Panc1 (cell line): ENCODE measurements at regions not wholly inside any gene's neighbourhood (a gene's known extent, or its start where the extent isn't known, plus 50 kb on each side); places are given as distances from the start of the nearest gene placed in this dataset.

ENCODE experiments used
- ATAC-seq: fragments of 200-7000 bp; cut with Tn5 transposase; 2 replicates; pipeline ENCODE4 v1.9.1; 2020; ENCODE audit warnings: mild to moderate bottlenecking, moderate library complexity
- BruUV-seq: library from RNA; stranded (reverse); fragments of 400-500 nt; replicated peaks from 2 replicates; lab custom pipeline; 2021; lab: Mats Ljungman, UMichigan
- CTCF ChIA-PET: fragments of 300-600 bp; sonication (Branson Sonifier 250); formaldehyde crosslinking; loops from one replicate; lab custom pipeline; 2022; ENCODE audit warnings: antibody characterized with exemption; lab: Charles Lee
- POLR2A ChIA-PET: fragments of 300-600 bp; sonication (Branson Sonifier 250); formaldehyde crosslinking; loops from one replicate; lab custom pipeline; 2022; ENCODE audit warnings: antibody characterized with exemption; lab: Charles Lee
- DNase-seq: peaks from one replicate; pipeline ENCODE4 v3.0.0-alpha.2; 2010; ENCODE audit warnings: low read depth, low spot score
- H3K27ac ChIP-seq: 2 replicates; pipeline ENCODE4 v1.5.1; 2011; ENCODE audit warnings: mild to moderate bottlenecking, low read length, inconsistent platforms
- H3K27me3 ChIP-seq: fragments of 200-500 bp; sonication (Bioruptor generic); 2 replicates; pipeline ENCODE4 v1.6.0; 2014; ENCODE audit warnings: low read length, inconsistent platforms; ENCODE audit not compliant: control insufficient read depth, insufficient read depth
- H3K36me3 ChIP-seq: fragments of 200-500 bp; sonication (Bioruptor generic); 2 replicates; pipeline ENCODE4 v1.5.1; 2014; ENCODE audit warnings: inconsistent platforms, mild to moderate bottlenecking, low read length, moderate library complexity; ENCODE audit not compliant: control insufficient read depth, insufficient read depth
- H3K4me1 ChIP-seq: 2 replicates; pipeline ENCODE4 v1.5.1; 2011; ENCODE audit warnings: inconsistent platforms, mild to moderate bottlenecking, low read length, moderate library complexity; ENCODE audit not compliant: control insufficient read depth, insufficient read depth
- H3K4me3 ChIP-seq, 2 experiments: 2 replicates each; pipeline ENCODE4 v1.5.1; 2011 to 2012; ENCODE audit warnings: low read depth in 2 of 2, low read length in 2 of 2, mild to moderate bottlenecking in 2 of 2, inconsistent platforms in 1 of 2, moderate library complexity in 1 of 2
- H3K9me3 ChIP-seq: fragments of 200-500 bp; sonication (Bioruptor generic); 2 replicates; pipeline ENCODE4 v1.5.1; 2014; ENCODE audit warnings: low read depth, mild to moderate bottlenecking, inconsistent platforms, low read length, moderate library complexity; ENCODE audit not compliant: control insufficient read depth, insufficient read depth
- POLR2AphosphoS5 ChIP-seq: IDR thresholded peaks from 2 replicates; pipeline ENCODE4 v1.6.1; 2012; ENCODE audit warnings: mild to moderate bottlenecking, low read depth, low read length, moderate library complexity
- SIN3A ChIP-seq: IDR thresholded peaks from 2 replicates; pipeline ENCODE4 v1.6.1; 2012; ENCODE audit warnings: low read depth, mild to moderate bottlenecking, low read length, moderate library complexity, borderline replicate concordance; ENCODE audit not compliant: insufficient read depth
- TCF7L2 ChIP-seq: IDR thresholded peaks from 2 replicates; pipeline ENCODE4 v1.6.1; 2011; ENCODE audit warnings: mild to moderate bottlenecking, low read depth, low read length, inconsistent platforms
- in situ Hi-C: cut with HindIII; loops from 2 replicates; pipeline ENCODE4 v1.10.0; 2016; ENCODE audit warnings: low sequenced_read_pairs, low pct_unique_long_range_greater_than_20kb
- intact Hi-C: fragments of 100-400 bp; cut with micrococcal nuclease; formaldehyde crosslinking; loops from one replicate; pipeline ENCODE4 v1.10.0; 2022; ENCODE audit not compliant: unreplicated experiment
- TF ChIP-seq, protein P1 (sequence below), 2 experiments: IDR thresholded peaks; 2 replicates each; pipeline ENCODE4 v1.6.1; 2011 to 2012; ENCODE audit warnings: low read depth in 2 of 2, control low read depth in 1 of 2, low read length in 1 of 2, mild to moderate bottlenecking in 1 of 2, moderate library complexity in 1 of 2; ENCODE audit not compliant: insufficient read depth in 1 of 2
- TF ChIP-seq, protein P2 (sequence below): fragments of 450-650 bp; IDR thresholded peaks from 2 replicates; pipeline ENCODE4 v1.5.1; 2017; ENCODE audit warnings: mild to moderate bottlenecking

DNA sequence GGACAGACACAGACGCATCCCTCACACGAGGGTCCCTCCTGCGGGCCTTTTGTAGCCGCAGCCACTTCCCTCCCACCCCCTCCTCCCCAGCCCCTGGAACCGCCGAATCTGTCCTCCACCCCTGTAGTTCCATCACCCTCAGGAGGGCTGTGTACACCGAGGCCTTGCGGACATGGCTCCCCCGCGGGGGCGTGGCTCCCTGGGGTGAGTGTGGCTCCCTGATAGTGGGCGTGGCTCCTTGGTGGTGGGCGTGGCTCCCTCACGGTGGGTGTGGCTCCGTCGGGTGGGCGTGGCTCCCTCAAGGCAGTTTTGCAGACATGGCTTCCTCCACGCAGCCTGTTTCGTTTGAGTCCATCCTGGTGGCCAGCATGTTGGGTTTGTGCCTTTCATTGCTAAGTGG, 420.7 kb upstream of the SALL3 start:
- Histone ChIP-seq H3K9me3 (no peaks in the 10 kb centered on the region), H3K27me3 (no peaks in the 10 kb centered on the region), H3K4me1 (no peaks in the 10 kb centered on the region), H3K27ac (no peak overlapping the region), H3K4me3 (no peak overlapping the region), H3K36me3 (no peaks in the 10 kb centered on the region)
- TF ChIP-seq SIN3A, result no peak
- no peak for TF ChIP-seq TCF7L2
- TF ChIP-seq, protein P1, sequence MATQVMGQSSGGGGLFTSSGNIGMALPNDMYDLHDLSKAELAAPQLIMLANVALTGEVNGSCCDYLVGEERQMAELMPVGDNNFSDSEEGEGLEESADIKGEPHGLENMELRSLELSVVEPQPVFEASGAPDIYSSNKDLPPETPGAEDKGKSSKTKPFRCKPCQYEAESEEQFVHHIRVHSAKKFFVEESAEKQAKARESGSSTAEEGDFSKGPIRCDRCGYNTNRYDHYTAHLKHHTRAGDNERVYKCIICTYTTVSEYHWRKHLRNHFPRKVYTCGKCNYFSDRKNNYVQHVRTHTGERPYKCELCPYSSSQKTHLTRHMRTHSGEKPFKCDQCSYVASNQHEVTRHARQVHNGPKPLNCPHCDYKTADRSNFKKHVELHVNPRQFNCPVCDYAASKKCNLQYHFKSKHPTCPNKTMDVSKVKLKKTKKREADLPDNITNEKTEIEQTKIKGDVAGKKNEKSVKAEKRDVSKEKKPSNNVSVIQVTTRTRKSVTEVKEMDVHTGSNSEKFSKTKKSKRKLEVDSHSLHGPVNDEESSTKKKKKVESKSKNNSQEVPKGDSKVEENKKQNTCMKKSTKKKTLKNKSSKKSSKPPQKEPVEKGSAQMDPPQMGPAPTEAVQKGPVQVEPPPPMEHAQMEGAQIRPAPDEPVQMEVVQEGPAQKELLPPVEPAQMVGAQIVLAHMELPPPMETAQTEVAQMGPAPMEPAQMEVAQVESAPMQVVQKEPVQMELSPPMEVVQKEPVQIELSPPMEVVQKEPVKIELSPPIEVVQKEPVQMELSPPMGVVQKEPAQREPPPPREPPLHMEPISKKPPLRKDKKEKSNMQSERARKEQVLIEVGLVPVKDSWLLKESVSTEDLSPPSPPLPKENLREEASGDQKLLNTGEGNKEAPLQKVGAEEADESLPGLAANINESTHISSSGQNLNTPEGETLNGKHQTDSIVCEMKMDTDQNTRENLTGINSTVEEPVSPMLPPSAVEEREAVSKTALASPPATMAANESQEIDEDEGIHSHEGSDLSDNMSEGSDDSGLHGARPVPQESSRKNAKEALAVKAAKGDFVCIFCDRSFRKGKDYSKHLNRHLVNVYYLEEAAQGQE (IDR thresholded peaks at IDR 0.05; ENCODE audit: insufficient read depth in 1 of 2, low read depth in 2 of 2, low read length in 1 of 2), result no peak
- TF ChIP-seq, protein P2, sequence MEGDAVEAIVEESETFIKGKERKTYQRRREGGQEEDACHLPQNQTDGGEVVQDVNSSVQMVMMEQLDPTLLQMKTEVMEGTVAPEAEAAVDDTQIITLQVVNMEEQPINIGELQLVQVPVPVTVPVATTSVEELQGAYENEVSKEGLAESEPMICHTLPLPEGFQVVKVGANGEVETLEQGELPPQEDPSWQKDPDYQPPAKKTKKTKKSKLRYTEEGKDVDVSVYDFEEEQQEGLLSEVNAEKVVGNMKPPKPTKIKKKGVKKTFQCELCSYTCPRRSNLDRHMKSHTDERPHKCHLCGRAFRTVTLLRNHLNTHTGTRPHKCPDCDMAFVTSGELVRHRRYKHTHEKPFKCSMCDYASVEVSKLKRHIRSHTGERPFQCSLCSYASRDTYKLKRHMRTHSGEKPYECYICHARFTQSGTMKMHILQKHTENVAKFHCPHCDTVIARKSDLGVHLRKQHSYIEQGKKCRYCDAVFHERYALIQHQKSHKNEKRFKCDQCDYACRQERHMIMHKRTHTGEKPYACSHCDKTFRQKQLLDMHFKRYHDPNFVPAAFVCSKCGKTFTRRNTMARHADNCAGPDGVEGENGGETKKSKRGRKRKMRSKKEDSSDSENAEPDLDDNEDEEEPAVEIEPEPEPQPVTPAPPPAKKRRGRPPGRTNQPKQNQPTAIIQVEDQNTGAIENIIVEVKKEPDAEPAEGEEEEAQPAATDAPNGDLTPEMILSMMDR, result no peak
- TF ChIP-seq POLR2AphosphoS5, result no peak
- DNase-seq, result no peak
- no TSS peak for BruUV-seq
- ChIA-PET CTCF (no interaction called here), POLR2A (no interaction called here)
- intact Hi-C loops, result no loop called here
- no peak for ATAC-seq
- in situ Hi-C loops, result no loop called here

DNA sequence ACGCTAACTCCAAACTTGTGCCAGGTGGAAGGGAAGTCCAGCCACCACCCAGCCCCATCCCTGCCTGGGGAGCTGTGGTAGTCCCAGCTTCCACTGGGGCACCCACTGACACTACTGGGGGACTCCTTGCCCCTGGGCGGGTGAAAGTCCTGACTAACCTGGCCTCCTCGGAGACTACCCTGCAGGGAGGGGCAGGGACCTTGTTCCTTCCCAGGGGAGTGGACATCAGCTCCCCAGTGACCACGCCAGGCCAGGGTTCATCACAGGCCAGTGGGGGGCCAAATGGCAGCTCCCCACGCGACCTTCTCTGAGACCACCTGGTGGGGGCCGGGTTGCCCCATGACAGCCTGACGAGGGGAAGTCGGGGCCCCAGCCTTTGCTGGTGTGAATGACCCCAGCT, 420.0 kb upstream of the SALL3 start:
- in situ Hi-C loops, result no loop called here
- Histone ChIP-seq H3K4me3 (no peak overlapping the region), H3K36me3 (no peaks in the 10 kb centered on the region), H3K9me3 (no peaks in the 10 kb centered on the region), H3K27ac (no peak overlapping the region), H3K4me1 (no peaks in the 10 kb centered on the region), H3K27me3 (no peaks in the 10 kb centered on the region)
- intact Hi-C loops, result no loop called here
- BruUV-seq, result no TSS peak
- DNase-seq (no peak), ATAC-seq (no peak)
- TF ChIP-seq POLR2AphosphoS5 (no peak), SIN3A (no peak), TCF7L2 (no peak)
- TF ChIP-seq, protein P1 (IDR thresholded peaks at IDR 0.05; ENCODE audit: insufficient read depth in 1 of 2, low read depth in 2 of 2, low read length in 1 of 2), result no peak
- TF ChIP-seq, protein P2, result no peak
- CTCF ChIA-PET, result no interaction called here
- POLR2A ChIA-PET, result no interaction called here
